Panc1 (cell line): ENCODE measurements at regions not wholly inside any gene's neighbourhood (a gene's known extent, or its start where the extent isn't known, plus 50 kb on each side); places are given as distances from the start of the nearest gene placed in this dataset.
"Not testable (repeated sequence)": the region's sequence is repeated elsewhere in the genome, so short reads cannot be mapped to it uniquely, and the experiment has no call there.

Experiments used
- ATAC-seq: fragments of 200-7000 bp; cut with Tn5 transposase; 2 replicates; pipeline ENCODE4 v1.9.1; 2020; ENCODE audit warnings: mild to moderate bottlenecking, moderate library complexity
- BruUV-seq: library from RNA; stranded (reverse); fragments of 400-500 nt; replicated peaks from 2 replicates; lab custom pipeline; 2021; lab: Mats Ljungman, UMichigan
- CTCF ChIA-PET: fragments of 300-600 bp; sonication (Branson Sonifier 250); formaldehyde crosslinking; loops from one replicate; lab custom pipeline; 2022; ENCODE audit warnings: antibody characterized with exemption; lab: Charles Lee
- POLR2A ChIA-PET: fragments of 300-600 bp; sonication (Branson Sonifier 250); formaldehyde crosslinking; loops from one replicate; lab custom pipeline; 2022; ENCODE audit warnings: antibody characterized with exemption; lab: Charles Lee
- DNase-seq: peaks from one replicate; pipeline ENCODE4 v3.0.0-alpha.2; 2010; ENCODE audit warnings: low read depth, low spot score
- H3K27ac ChIP-seq: 2 replicates; pipeline ENCODE4 v1.5.1; 2011; ENCODE audit warnings: mild to moderate bottlenecking, low read length, inconsistent platforms
- H3K27me3 ChIP-seq: fragments of 200-500 bp; sonication (Bioruptor generic); 2 replicates; pipeline ENCODE4 v1.6.0; 2014; ENCODE audit warnings: low read length, inconsistent platforms; ENCODE audit not compliant: control insufficient read depth, insufficient read depth
- H3K36me3 ChIP-seq: fragments of 200-500 bp; sonication (Bioruptor generic); 2 replicates; pipeline ENCODE4 v1.5.1; 2014; ENCODE audit warnings: inconsistent platforms, mild to moderate bottlenecking, low read length, moderate library complexity; ENCODE audit not compliant: control insufficient read depth, insufficient read depth
- H3K4me1 ChIP-seq: 2 replicates; pipeline ENCODE4 v1.5.1; 2011; ENCODE audit warnings: inconsistent platforms, mild to moderate bottlenecking, low read length, moderate library complexity; ENCODE audit not compliant: control insufficient read depth, insufficient read depth
- H3K4me3 ChIP-seq, 2 experiments: 2 replicates each; pipeline ENCODE4 v1.5.1; 2011 to 2012; ENCODE audit warnings: low read depth in 2 of 2, low read length in 2 of 2, mild to moderate bottlenecking in 2 of 2, inconsistent platforms in 1 of 2, moderate library complexity in 1 of 2
- H3K9me3 ChIP-seq: fragments of 200-500 bp; sonication (Bioruptor generic); 2 replicates; pipeline ENCODE4 v1.5.1; 2014; ENCODE audit warnings: low read depth, mild to moderate bottlenecking, inconsistent platforms, low read length, moderate library complexity; ENCODE audit not compliant: control insufficient read depth, insufficient read depth
- CTCF ChIP-seq: fragments of 450-650 bp; IDR thresholded peaks from 2 replicates; pipeline ENCODE4 v1.5.1; 2017; ENCODE audit warnings: mild to moderate bottlenecking
- POLR2AphosphoS5 ChIP-seq: IDR thresholded peaks from 2 replicates; pipeline ENCODE4 v1.6.1; 2012; ENCODE audit warnings: mild to moderate bottlenecking, low read depth, low read length, moderate library complexity
- REST ChIP-seq, 2 experiments: IDR thresholded peaks; 2 replicates each; pipeline ENCODE4 v1.6.1; 2011 to 2012; ENCODE audit warnings: low read depth in 2 of 2, control low read depth in 1 of 2, low read length in 1 of 2, mild to moderate bottlenecking in 1 of 2, moderate library complexity in 1 of 2; ENCODE audit not compliant: insufficient read depth in 1 of 2
- SIN3A ChIP-seq: IDR thresholded peaks from 2 replicates; pipeline ENCODE4 v1.6.1; 2012; ENCODE audit warnings: low read depth, mild to moderate bottlenecking, low read length, moderate library complexity, borderline replicate concordance; ENCODE audit not compliant: insufficient read depth
- TCF7L2 ChIP-seq: IDR thresholded peaks from 2 replicates; pipeline ENCODE4 v1.6.1; 2011; ENCODE audit warnings: mild to moderate bottlenecking, low read depth, low read length, inconsistent platforms
- in situ Hi-C: cut with HindIII; loops from 2 replicates; pipeline ENCODE4 v1.10.0; 2016; ENCODE audit warnings: low sequenced_read_pairs, low pct_unique_long_range_greater_than_20kb
- intact Hi-C: fragments of 100-400 bp; cut with micrococcal nuclease; formaldehyde crosslinking; loops from one replicate; pipeline ENCODE4 v1.10.0; 2022; ENCODE audit not compliant: unreplicated experiment

- DNase-seq (no peak), ATAC-seq (no peak)
- BruUV-seq: no TSS peak
- no peak for TF ChIP-seq REST (IDR thresholded peaks at IDR 0.05; ENCODE audit: insufficient read depth in 1 of 2, low read depth in 2 of 2, low read length in 1 of 2)
- TF ChIP-seq SIN3A: no peak
- TF ChIP-seq TCF7L2: no peak
- TF ChIP-seq CTCF: no peak
- no peak for TF ChIP-seq POLR2AphosphoS5
- ChIA-PET CTCF (no interaction called here), POLR2A (no interaction called here)
- Histone ChIP-seq H3K27me3 (no peaks in the 10 kb centered on the region), H3K4me1 (no peaks in the 10 kb centered on the region), H3K27ac (no peak overlapping the region), H3K9me3 (no peaks in the 10 kb centered on the region), H3K36me3 (no peaks in the 10 kb centered on the region), H3K4me3 (no peak overlapping the region)
- in situ Hi-C loops (no loop called here), intact Hi-C loops (no loop called here)
Measured at GRCh38 chr14:105636935-105637334, 110.6 kb downstream of the TMEM121 start.

DNA sequence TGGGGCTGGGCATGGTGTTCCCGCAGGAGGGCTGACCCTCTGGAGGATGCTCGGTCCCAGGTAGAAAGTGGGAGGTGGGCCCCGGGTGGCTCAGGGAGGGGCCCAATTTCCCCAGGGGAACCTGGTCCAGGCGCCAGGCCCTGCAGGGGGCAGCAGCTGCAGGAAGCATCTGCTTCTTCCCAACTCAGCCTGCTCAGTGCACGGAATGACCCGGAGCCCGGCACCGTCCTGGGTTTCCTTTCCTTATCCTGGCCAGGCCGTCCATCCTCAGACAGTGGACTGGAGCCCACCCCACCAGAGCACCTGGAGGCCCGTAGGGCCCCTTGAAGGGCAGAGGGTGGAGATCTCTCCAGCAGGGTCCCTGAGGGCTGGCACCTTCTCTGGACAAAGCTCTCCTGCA lies 111.0 kb downstream of the TMEM121 start:
- POLR2A ChIA-PET, H3K27ac ChIP-seq, intact Hi-C loops, H3K27me3 ChIP-seq, BruUV-seq, H3K36me3 ChIP-seq, H3K4me1 ChIP-seq, DNase-seq, H3K4me3 ChIP-seq, H3K9me3 ChIP-seq, CTCF ChIA-PET, in situ Hi-C loops: not testable (repeated sequence)
- peak; percentile 53 for ATAC-seq

DNA sequence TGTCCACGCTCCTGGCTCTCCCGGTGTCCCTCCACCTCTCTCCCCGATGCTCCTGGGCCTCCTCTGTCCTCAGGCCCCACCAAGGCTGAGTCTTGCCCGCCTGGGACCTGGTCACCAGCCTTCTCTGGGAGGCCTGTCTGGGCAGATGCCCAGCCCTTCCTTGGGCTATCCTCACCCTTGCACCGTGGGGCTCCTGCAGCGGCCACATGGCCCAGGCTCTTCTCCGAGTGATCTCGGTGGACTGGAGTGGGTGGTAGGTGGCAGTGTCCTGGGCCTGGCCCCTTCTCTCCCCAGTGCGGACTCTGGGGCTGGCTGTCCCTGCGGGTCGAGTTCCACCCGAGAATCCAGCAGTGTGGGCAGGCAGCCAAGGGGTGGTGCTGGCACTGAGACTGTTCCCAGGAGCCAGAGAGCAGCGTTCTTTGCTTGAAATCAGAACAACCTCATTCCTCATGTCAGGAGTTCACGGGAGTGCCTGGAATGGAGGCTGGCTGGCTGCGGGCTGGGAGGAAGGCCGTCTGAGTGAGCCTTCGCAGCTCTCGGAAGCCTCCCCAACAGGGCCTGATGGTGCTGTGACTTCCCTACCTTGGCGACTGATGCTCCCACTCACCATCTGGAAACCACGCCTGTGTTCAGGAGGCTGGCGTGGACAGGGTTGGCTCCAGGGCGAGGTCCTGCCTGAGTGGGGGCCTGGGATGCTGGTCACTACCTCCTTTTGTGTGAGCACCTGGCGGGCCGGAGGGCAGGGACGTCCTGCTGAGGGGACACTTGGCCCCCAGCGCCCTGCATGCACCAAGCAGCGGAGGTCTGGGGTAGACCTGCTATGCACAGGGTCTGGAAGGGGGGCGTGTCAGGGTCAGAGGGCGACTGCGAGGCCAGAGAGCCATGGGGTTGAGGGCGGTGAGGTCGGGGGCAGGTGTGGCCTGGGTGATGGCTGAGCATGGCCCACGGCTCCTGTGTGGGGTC lies 113.9 kb downstream of the TMEM121 start:
- H3K9me3 ChIP-seq, CTCF ChIA-PET, ATAC-seq, H3K4me3 ChIP-seq, in situ Hi-C loops, H3K36me3 ChIP-seq, intact Hi-C loops, DNase-seq, POLR2A ChIA-PET, H3K27me3 ChIP-seq, H3K4me1 ChIP-seq, BruUV-seq, H3K27ac ChIP-seq: not testable (repeated sequence)
